Brain pericyte (primary cell): ENCODE measurements at regions not wholly inside any gene's neighbourhood (a gene's known extent, or its start where the extent isn't known, plus 50 kb on each side); places are given as distances from the start of the nearest gene placed in this dataset.

Source experiments
- DNase-seq: peaks from one replicate; pipeline ENCODE4 v3.0.0-alpha.2; 2012; ENCODE audit warnings: low read depth, low spot score

- DNase-seq, result no peak
Measured at GRCh38 chr1:114342376-114342775, 168.6 kb downstream of the TRIM33 start.

- DNase-seq, result peak; percentile 20
Measured at GRCh38 chr1:114341856-114342255, 169.1 kb downstream of the TRIM33 start.

GRCh38 chr1:114341299-114341698 is 169.7 kb downstream of the TRIM33 start:
- no peak for DNase-seq

- no peak for DNase-seq
Measured at GRCh38 chr1:114340892-114341291, 170.1 kb downstream of the TRIM33 start.

GRCh38 chr1:114339379-114339778 is 171.6 kb downstream of the TRIM33 start:
- no peak for DNase-seq

GRCh38 chr1:114338191-114338890 is 172.7 kb downstream of the TRIM33 start:
- no peak for DNase-seq

- no peak for DNase-seq
Measured at GRCh38 chr1:114337417-114337816, 173.6 kb downstream of the TRIM33 start.

GRCh38 chr1:114336360-114336759 is 174.6 kb downstream of the TRIM33 start:
- DNase-seq, result no peak

GRCh38 chr1:114335273-114335672 is 175.7 kb downstream of the TRIM33 start:
- no peak for DNase-seq

- no peak for DNase-seq
Measured at GRCh38 chr1:114334297-114334696, 176.7 kb downstream of the TRIM33 start.

GRCh38 chr1:114333690-114334089 is 177.3 kb downstream of the TRIM33 start:
- no peak for DNase-seq

GRCh38 chr1:114331936-114332335 is 178.3 kb upstream of the SYT6 start:
- no peak for DNase-seq

GRCh38 chr1:114330451-114330983 is 176.8 kb upstream of the SYT6 start:
- DNase-seq, result no peak

GRCh38 chr1:114328361-114328904 is 174.8 kb upstream of the SYT6 start:
- DNase-seq, result no peak

GRCh38 chr1:114324662-114324965 is 170.9 kb upstream of the SYT6 start:
- no peak for DNase-seq

- no peak for DNase-seq
Measured at GRCh38 chr1:114323959-114324661, 170.4 kb upstream of the SYT6 start.

GRCh38 chr1:114322734-114323133 is 169.1 kb upstream of the SYT6 start:
- DNase-seq, result no peak

GRCh38 chr1:114322207-114322606 is 168.5 kb upstream of the SYT6 start:
- no peak for DNase-seq

- no peak for DNase-seq
Measured at GRCh38 chr1:114320586-114320985, 166.9 kb upstream of the SYT6 start.

- no peak for DNase-seq
Measured at GRCh38 chr1:114319418-114319817, 165.7 kb upstream of the SYT6 start.

GRCh38 chr1:114318961-114319360 is 165.3 kb upstream of the SYT6 start:
- no peak for DNase-seq

GRCh38 chr1:114316204-114316603 is 162.5 kb upstream of the SYT6 start:
- DNase-seq, result no peak

- DNase-seq, result no peak
Measured at GRCh38 chr1:114315631-114316030, 162.0 kb upstream of the SYT6 start.
